ENCODE measurements at regions not wholly inside any gene's neighbourhood (a gene's known extent, or its start where the extent isn't known, plus 50 kb on each side); places are given as distances from the start of the nearest gene placed in this dataset.

GRCh38 chr6:2550247-2550646 is 200.5 kb downstream of the MYLK4 start:
- H3K27me3 ChIP-seq: no peaks in the 10 kb centered on the region
- H3K36me3 ChIP-seq: no peaks in the 10 kb centered on the region
- WGBS, 2 donors (ENCODE audit: low coverage in 1 of 2): 54 to 100% methylated on average over 1 to 2 of the region's 4 CpGs
- ATAC-seq: no peak
- H3K27ac ChIP-seq: no peak overlapping the region
- H3K4me3 ChIP-seq: no peak overlapping the region
- TF ChIP-seq EP300 (IDR thresholded peaks at IDR 0.05) (no peak), POLR2AphosphoS5 (IDR thresholded peaks at IDR 0.05) (no peak), POLR2A (IDR thresholded peaks at IDR 0.05) (no peak), CTCF (IDR thresholded peaks at IDR 0.05) (no peak)
- no peaks in the 10 kb centered on the region for H3K9me3 ChIP-seq
- no peaks in the 10 kb centered on the region for H3K4me1 ChIP-seq

- 93 to 97% methylated on average over 2 to 3 of the region's 3 CpGs for WGBS, 2 donors (ENCODE audit: low coverage in 1 of 2)
- Histone ChIP-seq H3K27ac (no peak overlapping the region), H3K27me3 (no peaks in the 10 kb centered on the region), H3K4me1 (no peaks in the 10 kb centered on the region), H3K4me3 (no peak overlapping the region), H3K9me3 (no peaks in the 10 kb centered on the region), H3K36me3 (no peaks in the 10 kb centered on the region)
- no peak for ATAC-seq
- TF ChIP-seq EP300 (IDR thresholded peaks at IDR 0.05) (no peak), CTCF (IDR thresholded peaks at IDR 0.05) (no peak), POLR2AphosphoS5 (IDR thresholded peaks at IDR 0.05) (no peak), POLR2A (IDR thresholded peaks at IDR 0.05) (no peak)
Measured at GRCh38 chr6:2549834-2550233, 200.9 kb downstream of the MYLK4 start.

GRCh38 chr6:2547355-2547754 is 203.4 kb downstream of the MYLK4 start:
- H3K4me1 ChIP-seq: no peaks in the 10 kb centered on the region
- no peaks in the 10 kb centered on the region for H3K27me3 ChIP-seq
- 61 to 92% methylated on average over 4 of the region's 4 CpGs for WGBS, 2 donors (ENCODE audit: low coverage in 1 of 2)
- TF ChIP-seq POLR2AphosphoS5 (IDR thresholded peaks at IDR 0.05) (no peak), EP300 (IDR thresholded peaks at IDR 0.05) (no peak), POLR2A (IDR thresholded peaks at IDR 0.05) (no peak), CTCF (IDR thresholded peaks at IDR 0.05) (no peak)
- H3K9me3 ChIP-seq: no peaks in the 10 kb centered on the region
- no peak overlapping the region for H3K4me3 ChIP-seq
- H3K36me3 ChIP-seq: no peaks in the 10 kb centered on the region
- no peak overlapping the region for H3K27ac ChIP-seq
- no peak for ATAC-seq

- no peaks in the 10 kb centered on the region for H3K27me3 ChIP-seq
- H3K4me1 ChIP-seq: no peaks in the 10 kb centered on the region
- 74 to 86% methylated on average over 6 of the region's 8 CpGs for WGBS, 2 donors (ENCODE audit: low coverage in 1 of 2)
- no peaks in the 10 kb centered on the region for H3K36me3 ChIP-seq
- no peak for TF ChIP-seq POLR2A (IDR thresholded peaks at IDR 0.05)
- no peak for TF ChIP-seq CTCF (IDR thresholded peaks at IDR 0.05)
- no peak for TF ChIP-seq POLR2AphosphoS5 (IDR thresholded peaks at IDR 0.05)
- TF ChIP-seq EP300 (IDR thresholded peaks at IDR 0.05): no peak
- H3K27ac ChIP-seq: no peak overlapping the region
- no peak overlapping the region for H3K4me3 ChIP-seq
- ATAC-seq: no peak
- no peaks in the 10 kb centered on the region for H3K9me3 ChIP-seq
Measured at GRCh38 chr6:2546901-2547300, 203.8 kb downstream of the MYLK4 start.

- Histone ChIP-seq H3K27me3 (no peaks in the 10 kb centered on the region), H3K4me3 (no peak overlapping the region), H3K36me3 (no peaks in the 10 kb centered on the region), H3K27ac (no peak overlapping the region), H3K9me3 (no peaks in the 10 kb centered on the region), H3K4me1 (no peaks in the 10 kb centered on the region)
- 83 to 91% methylated on average over 2 to 6 of the region's 6 CpGs for WGBS, 2 donors (ENCODE audit: low coverage in 1 of 2)
- TF ChIP-seq EP300 (IDR thresholded peaks at IDR 0.05) (no peak), POLR2A (IDR thresholded peaks at IDR 0.05) (no peak), POLR2AphosphoS5 (IDR thresholded peaks at IDR 0.05) (no peak), CTCF (IDR thresholded peaks at IDR 0.05) (no peak)
- ATAC-seq: no peak
Measured at GRCh38 chr6:2545383-2546038, 205.2 kb downstream of the MYLK4 start.

Measured in gastroesophageal sphincter (tissue), 4 donors.